Stimulated activated naive CD8-positive, alpha-beta T cell treated with anti-CD3 and anti-CD28 coated beads, Interleukin-15, Interleukin-2, amounts not matched to agents 100 ng/mL and 50 ng/mL, for 24 hours (primary cell): ENCODE measurements at regions not wholly inside any gene's neighbourhood (a gene's known extent, or its start where the extent isn't known, plus 50 kb on each side); places are given as distances from the start of the nearest gene placed in this dataset.

Experiments used
- H3K27ac Mint-ChIP-seq: one replicate; pipeline ENCODE4 v1.8.0; 2021; ENCODE audit warnings: mild to moderate bottlenecking, mixed read lengths
- H3K27me3 Mint-ChIP-seq: one replicate; pipeline ENCODE4 v1.8.0; 2021; ENCODE audit warnings: mixed read lengths
- H3K36me3 Mint-ChIP-seq: one replicate; pipeline ENCODE4 v1.8.0; 2021; ENCODE audit warnings: low read depth, mixed read lengths
- H3K4me1 Mint-ChIP-seq: one replicate; pipeline ENCODE4 v1.8.0; 2021; ENCODE audit warnings: low read depth, mixed read lengths
- H3K4me3 Mint-ChIP-seq: one replicate; pipeline ENCODE4 v1.8.0; 2021; ENCODE audit warnings: mild to moderate bottlenecking, mixed read lengths
- H3K9me3 Mint-ChIP-seq: one replicate; pipeline ENCODE4 v1.8.0; 2021; ENCODE audit warnings: mixed read lengths

GRCh38 chr12:24200010-24200409, 250.5 kb upstream of the SOX5 start:
- Mint-ChIP-seq H3K27ac (no peak overlapping the region), H3K36me3 (no peaks in the 10 kb centered on the region), H3K4me1 (no peaks in the 10 kb centered on the region), H3K27me3 (no peaks in the 10 kb centered on the region), H3K9me3 (peaks cover 15% of the 10 kb centered on the region), H3K4me3 (no peak overlapping the region)

DNA sequence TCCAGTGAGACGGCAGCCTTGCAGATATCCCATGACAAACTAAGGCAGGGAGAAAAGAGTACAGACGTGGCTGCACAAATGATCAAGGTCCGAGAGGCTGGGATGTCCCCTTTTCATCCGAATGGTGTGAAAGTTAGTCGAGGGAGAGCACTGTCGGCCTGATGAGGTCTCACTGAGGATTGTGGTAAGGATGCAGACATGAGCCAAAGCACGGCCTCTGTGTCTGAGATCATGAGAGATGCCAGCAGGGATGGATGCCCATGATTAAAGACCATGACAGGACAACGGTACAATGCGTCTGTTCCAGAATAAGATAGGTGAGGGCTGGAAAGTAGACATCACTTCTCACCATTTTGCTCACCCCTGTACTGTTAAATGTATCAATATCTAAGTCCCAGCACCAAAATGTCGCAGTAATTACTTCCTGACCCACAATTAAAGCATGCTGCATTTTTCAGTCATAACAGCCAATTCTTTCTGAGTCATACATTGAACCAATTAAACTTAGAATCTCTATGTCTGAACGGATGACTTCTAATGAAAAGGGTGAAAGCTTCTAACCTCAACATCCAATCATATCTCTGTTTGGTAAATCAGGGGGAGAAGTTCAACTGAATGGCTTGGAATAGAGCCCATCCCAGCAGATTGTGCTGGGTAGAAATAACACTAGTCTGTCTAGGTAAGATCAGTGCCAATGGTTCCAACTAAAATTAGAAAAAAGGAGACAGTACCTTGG, 249.6 kb upstream of the SOX5 start:
- H3K4me3 Mint-ChIP-seq: no peak overlapping the region
- H3K4me1 Mint-ChIP-seq: no peaks in the 10 kb centered on the region
- no peaks in the 10 kb centered on the region for H3K36me3 Mint-ChIP-seq
- peaks cover 15% of the 10 kb centered on the region for H3K9me3 Mint-ChIP-seq
- no peaks in the 10 kb centered on the region for H3K27me3 Mint-ChIP-seq
- no peak overlapping the region for H3K27ac Mint-ChIP-seq

DNA sequence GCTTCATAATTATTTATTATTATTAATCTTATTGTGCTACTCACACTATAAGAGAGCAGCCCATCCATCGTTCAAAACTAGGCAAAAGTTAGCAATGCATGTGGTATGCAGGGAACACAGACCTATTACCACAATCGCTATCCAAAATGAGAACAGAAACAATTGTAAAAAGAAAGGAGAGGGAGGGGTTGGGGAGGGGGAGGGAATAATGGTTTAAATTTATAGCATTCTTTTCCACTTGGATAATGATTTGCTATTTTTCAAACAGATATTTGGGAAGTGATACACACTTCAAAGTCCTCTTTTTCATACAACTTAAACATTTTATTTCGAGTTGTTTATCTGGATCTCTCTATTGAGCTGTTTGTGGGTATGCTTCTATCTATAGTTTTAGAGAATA, 248.6 kb upstream of the SOX5 start:
- H3K27me3 Mint-ChIP-seq: no peaks in the 10 kb centered on the region
- H3K9me3 Mint-ChIP-seq: peaks cover 10% of the 10 kb centered on the region
- no peak overlapping the region for H3K27ac Mint-ChIP-seq
- no peaks in the 10 kb centered on the region for H3K36me3 Mint-ChIP-seq
- no peaks in the 10 kb centered on the region for H3K4me1 Mint-ChIP-seq
- H3K4me3 Mint-ChIP-seq: no peak overlapping the region

DNA sequence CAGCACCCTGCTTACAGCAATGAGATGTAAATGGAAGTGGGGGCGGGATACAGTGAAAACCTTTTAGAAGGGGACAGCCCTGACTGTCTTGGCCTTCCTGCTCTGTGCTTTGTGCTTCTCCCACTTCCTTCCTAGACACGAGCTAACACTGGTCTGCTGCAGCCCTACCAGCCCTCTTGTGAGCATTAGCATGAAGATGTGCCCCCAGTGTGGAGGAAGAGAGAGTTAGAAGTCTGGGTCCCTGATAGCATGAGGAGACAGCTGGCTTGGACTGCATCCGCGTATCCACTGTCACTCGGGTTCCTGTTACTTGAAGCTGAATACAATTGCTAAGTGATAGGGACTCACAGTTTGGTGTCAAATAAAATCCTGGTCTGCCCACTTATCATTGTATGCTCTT, 248.1 kb upstream of the SOX5 start:
- Mint-ChIP-seq H3K36me3 (no peaks in the 10 kb centered on the region), H3K27ac (no peak overlapping the region), H3K4me1 (no peaks in the 10 kb centered on the region), H3K27me3 (no peaks in the 10 kb centered on the region), H3K9me3 (peaks cover 6% of the 10 kb centered on the region), H3K4me3 (no peak overlapping the region)

DNA sequence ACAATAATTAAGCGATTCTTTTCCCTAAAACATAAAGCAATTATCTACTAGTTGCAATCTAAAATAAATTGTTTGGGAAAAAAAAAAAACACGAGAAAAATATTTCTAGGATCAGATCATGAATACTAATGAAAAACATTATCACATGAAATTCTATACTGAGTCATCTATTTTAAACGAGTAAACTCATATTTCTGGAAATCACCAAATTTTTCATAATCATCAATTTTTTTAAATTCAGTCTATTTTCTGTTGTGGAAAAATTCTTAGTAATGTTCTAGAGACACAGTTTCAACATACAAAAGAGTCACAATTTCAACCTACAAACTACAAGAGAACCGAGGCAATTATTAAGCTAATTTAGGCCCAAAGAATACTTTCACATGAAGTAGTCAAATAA, 245.6 kb upstream of the SOX5 start:
- Mint-ChIP-seq H3K4me1 (no peaks in the 10 kb centered on the region), H3K27me3 (no peaks in the 10 kb centered on the region), H3K4me3 (no peak overlapping the region), H3K36me3 (no peaks in the 10 kb centered on the region), H3K9me3 (no peaks in the 10 kb centered on the region), H3K27ac (no peak overlapping the region)

GRCh38 chr12:24191117-24191516, 241.6 kb upstream of the SOX5 start:
- no peak overlapping the region for H3K27ac Mint-ChIP-seq
- no peaks in the 10 kb centered on the region for H3K36me3 Mint-ChIP-seq
- H3K9me3 Mint-ChIP-seq: no peaks in the 10 kb centered on the region
- H3K4me3 Mint-ChIP-seq: no peak overlapping the region
- no peaks in the 10 kb centered on the region for H3K4me1 Mint-ChIP-seq
- no peaks in the 10 kb centered on the region for H3K27me3 Mint-ChIP-seq

GRCh38 chr12:24185782-24186181, 236.3 kb upstream of the SOX5 start:
- Mint-ChIP-seq H3K4me1 (no peaks in the 10 kb centered on the region), H3K36me3 (no peaks in the 10 kb centered on the region)

GRCh38 chr12:24177889-24178288, 228.4 kb upstream of the SOX5 start:
- no peaks in the 10 kb centered on the region for H3K9me3 Mint-ChIP-seq
- no peak overlapping the region for H3K4me3 Mint-ChIP-seq
- no peak overlapping the region for H3K27ac Mint-ChIP-seq
- no peaks in the 10 kb centered on the region for H3K36me3 Mint-ChIP-seq
- H3K4me1 Mint-ChIP-seq: no peaks in the 10 kb centered on the region
- H3K27me3 Mint-ChIP-seq: no peaks in the 10 kb centered on the region

More at GRCh38 chr12:24185782-24186181, 236.3 kb upstream of the SOX5 start:
- Mint-ChIP-seq H3K9me3 (no peaks in the 10 kb centered on the region), H3K27me3 (no peaks in the 10 kb centered on the region), H3K4me3 (no peak overlapping the region), H3K27ac (no peak overlapping the region)

GRCh38 chr12:24175929-24176328, 226.5 kb upstream of the SOX5 start:
- Mint-ChIP-seq H3K4me1 (no peaks in the 10 kb centered on the region), H3K27ac (no peak overlapping the region), H3K27me3 (no peaks in the 10 kb centered on the region), H3K36me3 (no peaks in the 10 kb centered on the region), H3K4me3 (no peak overlapping the region), H3K9me3 (peaks cover 6% of the 10 kb centered on the region)

- Mint-ChIP-seq H3K36me3 (no peaks in the 10 kb centered on the region), H3K27me3 (no peaks in the 10 kb centered on the region), H3K4me3 (no peak overlapping the region), H3K9me3 (peaks cover 6% of the 10 kb centered on the region), H3K27ac (no peak overlapping the region), H3K4me1 (no peaks in the 10 kb centered on the region)
These were observed 225.8 kb upstream of the SOX5 start for GRCh38 chr12:24175284-24175683.

DNA sequence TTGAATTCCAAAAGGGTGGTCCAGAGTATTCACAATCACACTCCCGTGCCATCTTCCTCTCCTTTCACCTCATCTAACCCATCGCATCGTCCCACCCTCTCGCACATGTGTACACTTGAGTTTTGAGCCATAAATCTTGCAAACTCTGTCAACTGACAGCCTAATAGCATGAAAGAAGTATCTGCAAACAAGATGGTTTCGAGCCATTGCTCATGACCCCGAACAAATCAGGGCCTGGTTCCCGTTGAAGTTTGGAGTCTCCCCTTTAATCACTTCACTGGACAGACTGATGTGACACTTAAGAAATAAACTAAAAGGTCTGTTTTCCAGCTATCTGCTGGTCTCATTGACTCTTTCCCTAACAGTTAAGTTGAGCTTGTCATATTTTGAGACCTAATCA, 223.6 kb upstream of the SOX5 start:
- no peaks in the 10 kb centered on the region for H3K36me3 Mint-ChIP-seq
- peaks cover 6% of the 10 kb centered on the region for H3K9me3 Mint-ChIP-seq
- H3K4me1 Mint-ChIP-seq: no peaks in the 10 kb centered on the region
- H3K4me3 Mint-ChIP-seq: no peak overlapping the region
- H3K27ac Mint-ChIP-seq: no peak overlapping the region
- H3K27me3 Mint-ChIP-seq: no peaks in the 10 kb centered on the region

DNA sequence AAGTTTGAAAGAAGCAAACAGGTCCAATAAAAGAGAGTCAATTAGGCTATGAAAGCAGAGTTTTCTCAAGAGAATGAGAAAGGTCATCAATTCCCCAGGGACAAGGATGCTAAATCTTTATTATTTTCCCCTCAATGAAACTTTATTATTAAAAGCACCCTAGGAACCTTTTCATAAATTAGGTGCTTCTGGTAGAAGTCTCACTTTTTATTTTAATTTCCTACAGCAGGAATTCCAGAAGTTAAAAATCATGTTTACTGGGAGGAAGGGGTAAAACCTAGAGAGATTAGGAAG, 223.2 kb upstream of the SOX5 start:
- Mint-ChIP-seq H3K9me3 (peaks cover 6% of the 10 kb centered on the region), H3K4me1 (no peaks in the 10 kb centered on the region), H3K27ac (no peak overlapping the region), H3K4me3 (no peak overlapping the region), H3K27me3 (no peaks in the 10 kb centered on the region), H3K36me3 (no peaks in the 10 kb centered on the region)

- Mint-ChIP-seq H3K36me3 (no peaks in the 10 kb centered on the region), H3K4me3 (no peak overlapping the region), H3K27ac (no peak overlapping the region), H3K9me3 (peaks cover 6% of the 10 kb centered on the region), H3K4me1 (no peaks in the 10 kb centered on the region), H3K27me3 (no peaks in the 10 kb centered on the region)
These were observed 222.7 kb upstream of the SOX5 start for GRCh38 chr12:24172031-24172772.

DNA sequence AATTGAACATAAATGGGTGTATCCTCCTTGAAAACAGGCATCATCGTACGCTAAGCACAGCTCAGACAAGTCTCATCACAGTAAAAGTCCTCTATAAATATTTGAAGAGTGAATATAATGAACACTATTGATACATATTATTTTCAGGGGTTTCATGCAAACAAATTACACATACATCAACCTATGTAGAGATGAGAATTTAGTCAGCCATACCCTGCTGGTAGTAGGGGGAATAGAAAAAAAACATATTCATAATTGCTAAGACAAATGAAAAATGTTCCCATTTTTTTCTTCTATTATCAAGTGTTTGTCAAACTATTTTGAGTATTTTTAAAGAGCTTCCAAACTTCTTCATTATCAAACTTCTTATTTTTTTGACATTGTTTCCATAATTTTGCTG, 205.6 kb upstream of the SOX5 start:
- no peak overlapping the region for H3K27ac Mint-ChIP-seq
- H3K36me3 Mint-ChIP-seq: no peaks in the 10 kb centered on the region
- H3K9me3 Mint-ChIP-seq: no peaks in the 10 kb centered on the region
- H3K4me1 Mint-ChIP-seq: no peaks in the 10 kb centered on the region
- H3K27me3 Mint-ChIP-seq: no peaks in the 10 kb centered on the region
- no peak overlapping the region for H3K4me3 Mint-ChIP-seq

- Mint-ChIP-seq H3K36me3 (no peaks in the 10 kb centered on the region), H3K9me3 (no peaks in the 10 kb centered on the region), H3K27me3 (no peaks in the 10 kb centered on the region), H3K27ac (no peak overlapping the region), H3K4me3 (no peak overlapping the region), H3K4me1 (no peaks in the 10 kb centered on the region)
These were observed 203.6 kb upstream of the SOX5 start for GRCh38 chr12:24153079-24153478.

GRCh38 chr12:24152270-24152669, 202.8 kb upstream of the SOX5 start:
- Mint-ChIP-seq H3K9me3 (no peaks in the 10 kb centered on the region), H3K27ac (no peak overlapping the region), H3K36me3 (no peaks in the 10 kb centered on the region), H3K4me1 (no peaks in the 10 kb centered on the region), H3K4me3 (no peak overlapping the region), H3K27me3 (no peaks in the 10 kb centered on the region)
